Type B pancreatic cell (in vitro differentiated cells): ENCODE measurements at regions not wholly inside any gene's neighbourhood (a gene's known extent, or its start where the extent isn't known, plus 50 kb on each side); places are given as distances from the start of the nearest gene placed in this dataset.
A peak's percentile ranks its signal among the peaks of the same experiment; 100 is the strongest.

Source experiments
- DNase-seq: peaks from one replicate; pipeline ENCODE4 v3.0.0; 2021; ENCODE audit warnings: mixed read lengths; ENCODE audit not compliant: unreplicated experiment; ENCODE audit errors: extremely low spot score
- H3K27ac Mint-ChIP-seq: 2 replicates; pipeline ENCODE4 v1.8.0; 2021; ENCODE audit warnings: mild to moderate bottlenecking, mixed read lengths
- H3K27me3 Mint-ChIP-seq: 2 replicates; pipeline ENCODE4 v1.8.0; 2021; ENCODE audit warnings: mixed read lengths
- H3K36me3 Mint-ChIP-seq: 2 replicates; pipeline ENCODE4 v1.8.0; 2021; ENCODE audit warnings: mixed read lengths
- H3K4me1 Mint-ChIP-seq: one replicate; pipeline ENCODE4 v1.8.0; 2021; ENCODE audit warnings: mixed read lengths; ENCODE audit not compliant: unreplicated experiment
- H3K4me3 Mint-ChIP-seq: 2 replicates; pipeline ENCODE4 v1.8.0; 2021; ENCODE audit warnings: mild to moderate bottlenecking, mixed read lengths
- H3K9me3 Mint-ChIP-seq: 2 replicates; pipeline ENCODE4 v1.8.0; 2021; ENCODE audit warnings: mixed read lengths
- TF ChIP-seq, protein P1 (sequence below): fragments of 200-600 bp; sonication (generic); conservative IDR thresholded peaks from 2 replicates; pipeline ENCODE4 v1.5.0; 2021; ENCODE audit warnings: antibody characterized with exemption, mild to moderate bottlenecking

DNA sequence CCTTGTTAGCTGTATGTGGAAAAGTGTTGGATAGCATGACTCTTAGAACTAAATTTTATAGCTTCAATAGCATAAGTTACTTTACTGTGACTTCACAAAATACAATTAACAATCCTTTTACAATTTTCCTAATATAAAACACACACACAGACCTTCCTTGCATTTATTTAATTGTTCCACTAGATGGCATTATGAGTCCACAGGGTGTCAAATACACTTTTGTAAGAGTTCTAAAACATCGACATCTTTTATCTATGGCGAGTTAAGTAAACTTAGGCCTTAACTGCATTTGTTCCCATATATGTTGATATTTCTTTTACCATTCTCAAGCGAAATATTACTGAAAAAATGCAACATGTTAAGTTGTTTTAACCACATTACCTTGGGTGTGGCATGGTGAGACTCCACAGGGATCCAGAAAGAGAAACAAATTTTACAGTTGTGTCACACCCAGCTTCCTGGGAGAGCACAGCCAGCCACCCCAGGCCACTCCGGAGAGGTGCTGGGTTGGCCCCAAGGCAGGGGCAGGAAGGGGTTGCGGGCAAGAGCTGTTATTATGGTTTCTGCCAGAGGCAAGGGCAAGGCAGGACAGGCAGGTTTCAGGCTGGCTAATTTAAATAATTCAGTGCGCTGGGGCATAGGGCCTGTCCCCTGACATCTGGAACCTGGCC lies 312.4 kb upstream of the MC4R start:
- Mint-ChIP-seq H3K4me1 (no peaks in the 10 kb centered on the region), H3K27ac (no peak overlapping the region), H3K36me3 (no peaks in the 10 kb centered on the region), H3K9me3 (no peaks in the 10 kb centered on the region), H3K27me3 (no peaks in the 10 kb centered on the region), H3K4me3 (no peak overlapping the region)
- TF ChIP-seq, protein P1, sequence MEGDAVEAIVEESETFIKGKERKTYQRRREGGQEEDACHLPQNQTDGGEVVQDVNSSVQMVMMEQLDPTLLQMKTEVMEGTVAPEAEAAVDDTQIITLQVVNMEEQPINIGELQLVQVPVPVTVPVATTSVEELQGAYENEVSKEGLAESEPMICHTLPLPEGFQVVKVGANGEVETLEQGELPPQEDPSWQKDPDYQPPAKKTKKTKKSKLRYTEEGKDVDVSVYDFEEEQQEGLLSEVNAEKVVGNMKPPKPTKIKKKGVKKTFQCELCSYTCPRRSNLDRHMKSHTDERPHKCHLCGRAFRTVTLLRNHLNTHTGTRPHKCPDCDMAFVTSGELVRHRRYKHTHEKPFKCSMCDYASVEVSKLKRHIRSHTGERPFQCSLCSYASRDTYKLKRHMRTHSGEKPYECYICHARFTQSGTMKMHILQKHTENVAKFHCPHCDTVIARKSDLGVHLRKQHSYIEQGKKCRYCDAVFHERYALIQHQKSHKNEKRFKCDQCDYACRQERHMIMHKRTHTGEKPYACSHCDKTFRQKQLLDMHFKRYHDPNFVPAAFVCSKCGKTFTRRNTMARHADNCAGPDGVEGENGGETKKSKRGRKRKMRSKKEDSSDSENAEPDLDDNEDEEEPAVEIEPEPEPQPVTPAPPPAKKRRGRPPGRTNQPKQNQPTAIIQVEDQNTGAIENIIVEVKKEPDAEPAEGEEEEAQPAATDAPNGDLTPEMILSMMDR = peak; percentile 81
- DNase-seq = no peak

DNA sequence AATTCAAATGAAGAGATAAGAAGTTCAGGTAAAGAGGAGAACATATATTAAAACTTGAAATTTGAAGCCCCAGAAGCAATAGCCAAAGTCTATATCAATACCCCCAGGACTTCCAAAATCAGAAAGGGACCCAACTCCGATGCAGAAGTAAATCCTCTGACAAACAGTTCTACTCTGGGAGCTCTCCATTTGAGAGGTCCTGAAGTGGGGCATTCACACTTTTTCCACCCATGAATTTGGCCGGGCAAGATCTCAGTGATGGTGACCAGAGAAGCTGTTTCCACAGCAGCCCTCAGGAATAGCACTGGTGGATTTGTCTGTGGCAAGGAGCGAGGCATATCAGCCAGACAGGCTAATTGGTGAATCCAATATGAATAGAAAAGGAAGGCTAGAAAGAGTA lies 313.6 kb upstream of the MC4R start:
- DNase-seq = no peak
- no peaks in the 10 kb centered on the region for H3K27me3 Mint-ChIP-seq
- no peaks in the 10 kb centered on the region for H3K4me1 Mint-ChIP-seq
- H3K36me3 Mint-ChIP-seq = no peaks in the 10 kb centered on the region
- H3K27ac Mint-ChIP-seq = no peak overlapping the region
- TF ChIP-seq, protein P1 = no peak
- no peaks in the 10 kb centered on the region for H3K9me3 Mint-ChIP-seq
- H3K4me3 Mint-ChIP-seq = no peak overlapping the region

DNA sequence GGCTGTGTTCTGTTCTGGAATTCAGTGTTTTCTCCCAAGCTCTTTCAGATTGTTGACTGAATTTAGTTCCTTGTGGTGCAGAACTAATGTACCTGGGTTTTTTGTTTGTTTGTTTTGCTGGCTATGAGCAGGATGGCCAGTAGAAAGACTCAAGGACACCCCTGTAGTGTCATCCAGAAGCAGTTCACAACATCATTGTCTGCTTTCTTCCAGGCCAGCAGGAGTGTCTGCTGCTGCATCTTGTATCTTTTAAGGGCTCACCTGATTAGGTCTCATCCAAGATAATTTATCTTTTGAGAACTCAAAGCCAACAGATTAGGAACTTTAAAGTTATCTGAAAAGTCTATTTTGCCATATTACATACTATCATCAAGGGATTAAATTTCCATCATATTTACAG lies 318.5 kb upstream of the MC4R start:
- Mint-ChIP-seq H3K9me3 (no peaks in the 10 kb centered on the region), H3K4me3 (no peak overlapping the region), H3K27me3 (no peaks in the 10 kb centered on the region), H3K27ac (no peak overlapping the region), H3K36me3 (no peaks in the 10 kb centered on the region), H3K4me1 (no peaks in the 10 kb centered on the region)
- no peak for DNase-seq
- TF ChIP-seq, protein P1 = no peak

DNA sequence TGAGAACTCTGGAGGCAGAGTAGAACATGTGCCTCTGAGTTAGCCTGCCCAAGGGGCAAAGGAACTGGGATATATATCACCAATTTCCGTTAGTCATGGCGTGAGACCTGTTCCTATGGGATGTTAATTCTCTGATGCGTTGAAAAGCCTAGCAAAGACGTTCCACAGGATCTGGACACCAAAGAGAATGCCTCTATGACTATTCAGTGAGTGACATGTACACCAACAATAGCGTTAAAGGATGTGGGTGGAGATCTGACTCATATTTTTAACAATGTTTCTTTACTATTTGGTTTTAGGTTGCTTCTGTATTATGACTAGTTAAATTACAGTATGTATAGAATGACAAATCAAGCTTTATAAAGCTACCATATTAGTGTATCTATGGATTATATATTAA lies 320.9 kb upstream of the MC4R start:
- no peak for DNase-seq
- Mint-ChIP-seq H3K36me3 (no peaks in the 10 kb centered on the region), H3K4me1 (no peaks in the 10 kb centered on the region), H3K27ac (no peak overlapping the region), H3K27me3 (no peaks in the 10 kb centered on the region), H3K4me3 (no peak overlapping the region), H3K9me3 (no peaks in the 10 kb centered on the region)
- TF ChIP-seq, protein P1 = no peak

DNA sequence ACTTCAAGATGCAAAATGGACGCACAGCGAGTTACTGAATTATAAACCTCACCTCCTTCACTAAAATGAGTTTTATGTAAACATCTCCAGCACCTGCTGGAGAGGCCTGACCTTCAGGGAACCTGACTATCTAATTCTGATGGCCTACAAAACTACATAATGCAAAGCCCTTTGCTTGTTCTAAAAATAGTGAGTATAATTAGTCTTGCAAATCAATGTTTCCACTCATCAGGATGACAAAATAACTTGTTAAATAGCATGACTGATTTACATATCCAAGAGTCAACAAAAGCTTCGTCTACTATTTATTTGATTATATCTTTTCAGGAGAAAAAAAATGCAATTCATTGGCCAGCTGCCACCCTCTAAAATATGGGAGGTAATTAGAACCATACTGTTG lies 326.3 kb upstream of the MC4R start:
- H3K27me3 Mint-ChIP-seq = no peaks in the 10 kb centered on the region
- H3K27ac Mint-ChIP-seq = no peak overlapping the region
- no peaks in the 10 kb centered on the region for H3K4me1 Mint-ChIP-seq
- H3K4me3 Mint-ChIP-seq = no peak overlapping the region
- TF ChIP-seq, protein P1 = no peak
- H3K36me3 Mint-ChIP-seq = no peaks in the 10 kb centered on the region
- DNase-seq = no peak
- no peaks in the 10 kb centered on the region for H3K9me3 Mint-ChIP-seq

DNA sequence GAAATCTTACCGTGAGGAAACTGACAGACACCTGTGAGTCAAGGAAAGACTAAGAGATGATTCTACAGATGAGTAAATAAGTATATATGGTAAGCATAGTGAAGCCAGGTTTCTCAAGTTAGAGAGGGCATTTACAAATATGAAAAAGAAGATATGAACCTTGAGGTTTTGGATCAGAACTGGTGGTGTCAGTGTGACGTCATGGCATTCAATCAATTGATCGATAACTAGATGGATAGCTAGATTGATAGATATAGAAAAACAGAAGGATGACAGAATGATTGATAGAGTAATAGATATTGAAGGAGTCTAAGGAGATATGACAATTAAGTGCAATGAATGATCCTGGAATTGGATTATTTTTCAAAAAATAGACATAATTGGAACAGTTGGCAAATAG lies 350.2 kb upstream of the MC4R start:
- Mint-ChIP-seq H3K36me3 (no peaks in the 10 kb centered on the region), H3K4me1 (no peaks in the 10 kb centered on the region), H3K9me3 (peaks cover 1% of the 10 kb centered on the region), H3K27me3 (no peaks in the 10 kb centered on the region), H3K4me3 (no peak overlapping the region), H3K27ac (no peak overlapping the region)
- TF ChIP-seq, protein P1 = no peak
- DNase-seq = no peak
